ENCODE measurements at regions not wholly inside any gene's neighbourhood (a gene's known extent, or its start where the extent isn't known, plus 50 kb on each side); places are given as distances from the start of the nearest gene placed in this dataset.

GRCh38 chr11:106446955-106447354 is 369.5 kb downstream of the AASDHPPT start:
- H3K9me3 ChIP-seq (replicated peaks; ENCODE audit: control insufficient read depth, insufficient read depth, low read length), result no peaks in the 10 kb centered on the region
- H3K4me1 ChIP-seq (ENCODE audit: control insufficient read depth, extremely low read depth, insufficient read depth, low read length), result no peaks in the 10 kb centered on the region
- dilution Hi-C loops (cut with MboI; ENCODE audit: extremely low pct_ligation_motif_present, low sequenced_read_pairs), result no loop called here
- FAIRE-seq (no peak), DNase-seq (ENCODE audit: low read depth, low spot score) (no peak)
- H3K4me2 ChIP-seq (ENCODE audit: insufficient read depth, low read length), result no peak overlapping the region
- BruUV-seq (replicated peaks), result no TSS peak
- no peak overlapping the region for H3K9ac ChIP-seq (replicated peaks; ENCODE audit: extremely low read depth, insufficient read depth, low read length)
- H3K79me2 ChIP-seq (ENCODE audit: control insufficient read depth, insufficient read depth, low read length), result no peaks in the 10 kb centered on the region
- no peaks in the 10 kb centered on the region for H3K36me3 ChIP-seq (ENCODE audit: control insufficient read depth in 2 of 2, extremely low read depth in 1 of 2, insufficient read depth in 2 of 2, low read length in 2 of 2)
- no peak overlapping the region for H3K27ac ChIP-seq (ENCODE audit: insufficient read depth, low read depth, low read length)
- POLR2A ChIA-PET, result no interaction called here
- TF ChIP-seq POLR2AphosphoS5 (IDR thresholded peaks at IDR 0.05; ENCODE audit: insufficient read depth, low read depth, low read length) (no peak), CTCF (IDR thresholded peaks at IDR 0.05; ENCODE audit: extremely low read depth in 1 of 2, insufficient read depth in 1 of 2, low read depth in 1 of 2, low read length in 2 of 2) (no peak), EZH2 (IDR thresholded peaks at IDR 0.05; ENCODE audit: borderline replicate concordance, low read depth, low read length, severe bottlenecking) (no peak), POLR2A (IDR thresholded peaks at IDR 0.05; ENCODE audit: low read depth, low read length) (no peak), GATA2 (IDR thresholded peaks at IDR 0.05; ENCODE audit: insufficient read depth, insufficient read length, low read depth, low read length) (no peak), MAX (IDR thresholded peaks at IDR 0.05; ENCODE audit: insufficient read depth, insufficient read length) (no peak), FOS (IDR thresholded peaks at IDR 0.05; ENCODE audit: borderline replicate concordance, insufficient read depth, low read length) (no peak), MYC (IDR thresholded peaks at IDR 0.05; ENCODE audit: low read depth, low read length) (no peak)
- no peak overlapping the region for H3K4me3 ChIP-seq (replicated peaks in 1 of 3; ENCODE audit: insufficient read depth in 1 of 3, low read depth in 1 of 3, low read length in 3 of 3)
- H4K20me1 ChIP-seq (replicated peaks; ENCODE audit: control insufficient read depth, extremely low read depth, insufficient read depth, low read length), result no peaks in the 10 kb centered on the region
- no peak overlapping the region for H2AFZ ChIP-seq (ENCODE audit: low read depth, low read length)
- intact Hi-C loops (cut with micrococcal nuclease), result no loop called here
- CTCF ChIA-PET, result no interaction called here
- no peaks in the 10 kb centered on the region for H3K9me1 ChIP-seq (replicated peaks; ENCODE audit: control insufficient read depth, extremely low read depth, insufficient read depth, low read length)
- H3K27me3 ChIP-seq (ENCODE audit: control insufficient read depth in 2 of 2, insufficient read depth in 2 of 2, low read length in 2 of 2), result no peaks in the 10 kb centered on the region

Measured in endothelial cell of umbilical vein (primary cell).